Astrocyte of the hippocampus (primary cell): ENCODE measurements at regions not wholly inside any gene's neighbourhood (a gene's known extent, or its start where the extent isn't known, plus 50 kb on each side); places are given as distances from the start of the nearest gene placed in this dataset.
"Not testable (repeated sequence)": the region's sequence is repeated elsewhere in the genome, so short reads cannot be mapped to it uniquely, and the experiment has no call there.

Source experiments
- DNase-seq: peaks from one replicate; pipeline ENCODE4 v3.0.0; 2011; ENCODE audit warnings: low read depth, low spot score

- not testable (repeated sequence) for DNase-seq
Observed at GRCh38 chr5:105859350-105859749, 1811.4 kb downstream of the EFNA5 start.

- no peak for DNase-seq
Observed at GRCh38 chr5:105849701-105850100, 1821.0 kb downstream of the EFNA5 start.

- DNase-seq = peak; percentile 9
Observed at GRCh38 chr5:105840800-105841199, 1829.9 kb downstream of the EFNA5 start.

- DNase-seq = no peak
Observed at GRCh38 chr5:105836887-105837286, 1833.8 kb downstream of the EFNA5 start.

- DNase-seq = no peak
Observed at GRCh38 chr5:105836268-105836667, 1834.5 kb downstream of the EFNA5 start.

GRCh38 chr5:105828821-105829220, 1841.9 kb downstream of the EFNA5 start:
- no peak for DNase-seq

- DNase-seq = no peak
Observed at GRCh38 chr5:105821800-105822199, 1848.9 kb downstream of the EFNA5 start.

GRCh38 chr5:105817914-105818313, 1852.8 kb downstream of the EFNA5 start:
- no peak for DNase-seq

- DNase-seq = no peak
Observed at GRCh38 chr5:105817416-105817815, 1853.3 kb downstream of the EFNA5 start.

- no peak for DNase-seq
Observed at GRCh38 chr5:105816961-105817360, 1853.8 kb downstream of the EFNA5 start.

GRCh38 chr5:105812304-105812703, 1858.4 kb downstream of the EFNA5 start:
- no peak for DNase-seq

- DNase-seq = no peak
Observed at GRCh38 chr5:105807951-105808350, 1862.8 kb downstream of the EFNA5 start.

GRCh38 chr5:105807290-105807689, 1863.4 kb downstream of the EFNA5 start:
- no peak for DNase-seq

- DNase-seq = peak; percentile 20
Observed at GRCh38 chr5:105806596-105806995, 1864.1 kb downstream of the EFNA5 start.

- DNase-seq = no peak
Observed at GRCh38 chr5:105803431-105803830, 1867.3 kb downstream of the EFNA5 start.

- DNase-seq = no peak
Observed at GRCh38 chr5:105794578-105794977, 1876.2 kb downstream of the EFNA5 start.

GRCh38 chr5:105789246-105789645, 1881.5 kb downstream of the EFNA5 start:
- no peak for DNase-seq

- no peak for DNase-seq
Observed at GRCh38 chr5:105783811-105784210, 1886.9 kb downstream of the EFNA5 start.

GRCh38 chr5:105782501-105782900, 1888.2 kb downstream of the EFNA5 start:
- no peak for DNase-seq

GRCh38 chr5:105773241-105773640, 1897.5 kb downstream of the EFNA5 start:
- no peak for DNase-seq

- no peak for DNase-seq
Observed at GRCh38 chr5:105767267-105767666, 1903.5 kb downstream of the EFNA5 start.

GRCh38 chr5:105762728-105763127, 1908.0 kb downstream of the EFNA5 start:
- no peak for DNase-seq

- DNase-seq = peak; percentile 52
Observed at GRCh38 chr5:105754056-105754455, 1916.7 kb downstream of the EFNA5 start.

GRCh38 chr5:105752801-105753200, 1917.9 kb downstream of the EFNA5 start:
- DNase-seq = no peak

GRCh38 chr5:105751908-105752307, 1918.8 kb downstream of the EFNA5 start:
- DNase-seq = no peak
